GM21526 (cell line): ENCODE measurements at regions not wholly inside any gene's neighbourhood (a gene's known extent, or its start where the extent isn't known, plus 50 kb on each side); places are given as distances from the start of the nearest gene placed in this dataset.

ENCODE experiments used
- ATAC-seq: cut with Tn5 transposase; IDR thresholded peaks from one replicate; pipeline ENCODE4 v1.9.1; 2021; ENCODE audit warnings: moderate library complexity; ENCODE audit not compliant: unreplicated experiment, low FRiP score

DNA sequence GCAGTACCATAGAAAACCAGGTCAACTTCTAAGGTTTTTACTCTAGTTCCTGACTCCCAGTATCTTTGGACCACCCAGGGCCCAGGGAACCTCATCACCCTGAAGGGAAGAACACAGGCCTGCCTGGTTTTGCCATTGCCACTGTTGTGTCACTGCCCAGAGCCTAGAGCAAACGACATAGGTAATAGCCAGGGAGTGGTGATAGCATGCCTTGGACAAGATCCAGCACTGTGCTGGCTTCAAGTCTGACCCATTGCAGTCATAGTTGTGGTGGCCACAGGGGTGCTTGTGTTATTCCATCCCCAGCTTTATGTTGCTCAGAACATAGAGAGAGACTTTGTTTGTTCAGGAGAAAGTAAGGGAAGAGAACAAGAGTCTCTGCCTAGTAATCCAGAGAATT is 2310.2 kb downstream of the LRRC4C start:
- no peak for ATAC-seq

GRCh38 chr11:39145346-39145745 is 2314.1 kb downstream of the LRRC4C start:
- ATAC-seq: no peak

GRCh38 chr11:39144351-39145130 is 2314.9 kb downstream of the LRRC4C start:
- no peak for ATAC-seq

- no peak for ATAC-seq
Observed at GRCh38 chr11:39139581-39139980, 2319.9 kb downstream of the LRRC4C start.

DNA sequence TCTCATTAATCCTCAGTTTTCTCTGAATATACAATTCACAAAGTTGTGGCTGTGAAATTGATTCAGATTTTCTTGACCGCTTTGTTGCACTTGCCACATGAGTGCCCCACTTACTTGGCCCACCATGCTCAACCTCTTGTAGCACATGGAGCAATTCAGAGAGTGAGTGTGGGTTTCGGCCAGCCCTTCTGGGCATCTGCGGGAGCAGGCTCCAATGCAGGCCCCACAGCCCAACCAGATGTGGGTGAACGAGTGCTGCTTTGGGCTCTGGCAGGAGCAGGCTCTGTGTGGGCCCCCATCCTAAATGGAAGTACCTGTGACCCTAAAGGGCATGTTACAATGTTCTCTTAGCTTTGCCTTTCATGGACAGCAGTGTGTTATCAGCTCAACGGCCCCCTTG is 2338.6 kb downstream of the LRRC4C start:
- no peak for ATAC-seq

- no peak for ATAC-seq
Observed at GRCh38 chr11:39113606-39114005, 2345.8 kb downstream of the LRRC4C start.

DNA sequence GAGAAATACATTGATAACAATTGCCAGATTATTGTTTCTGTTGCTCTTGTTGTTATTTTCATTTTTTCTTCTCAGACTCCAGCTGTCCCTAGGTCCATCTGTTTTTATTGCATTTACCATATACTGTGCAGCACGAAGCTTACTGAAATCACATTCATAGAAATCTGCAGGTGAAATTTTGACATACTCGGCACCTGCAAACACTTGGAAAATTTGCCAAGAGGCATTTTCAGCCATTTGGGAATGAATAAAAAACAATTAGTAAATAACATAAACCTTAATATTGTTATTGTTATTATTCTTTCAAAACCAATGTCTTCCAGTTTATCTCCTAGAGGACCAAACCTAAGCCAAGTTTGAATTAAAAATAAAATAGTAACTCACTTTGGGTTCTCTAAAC is 2357.2 kb downstream of the LRRC4C start:
- no peak for ATAC-seq

DNA sequence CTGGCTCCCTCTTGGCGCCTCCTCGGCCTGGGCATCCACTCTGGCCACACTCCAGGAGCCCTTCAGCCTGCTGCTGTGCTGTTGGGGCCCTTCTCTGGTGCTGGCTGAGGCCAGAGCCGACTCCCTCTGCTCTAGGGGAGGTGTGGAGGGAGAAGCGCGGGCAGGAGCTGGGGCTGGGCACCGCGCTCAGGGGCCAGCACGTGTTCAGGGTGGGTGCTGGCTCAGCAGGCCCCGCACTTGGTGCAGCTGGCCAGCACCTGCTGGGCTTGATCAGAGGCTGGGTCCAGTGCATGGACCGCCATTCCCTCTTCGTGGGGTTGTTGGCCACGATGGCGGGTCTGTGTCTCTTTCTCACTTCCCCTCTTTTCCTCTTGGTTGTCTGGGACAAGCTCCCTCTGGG is 2381.0 kb downstream of the LRRC4C start:
- no peak for ATAC-seq

- no peak for ATAC-seq
Observed at GRCh38 chr11:39037611-39038010, 2421.8 kb downstream of the LRRC4C start.

- ATAC-seq: no peak
Observed at GRCh38 chr11:39036021-39036420, 2423.4 kb downstream of the LRRC4C start.

- no peak for ATAC-seq
Observed at GRCh38 chr11:39021539-39021938, 2423.5 kb upstream of the RAG2 start.

- ATAC-seq: no peak
Observed at GRCh38 chr11:39011797-39012196, 2413.8 kb upstream of the RAG2 start.

DNA sequence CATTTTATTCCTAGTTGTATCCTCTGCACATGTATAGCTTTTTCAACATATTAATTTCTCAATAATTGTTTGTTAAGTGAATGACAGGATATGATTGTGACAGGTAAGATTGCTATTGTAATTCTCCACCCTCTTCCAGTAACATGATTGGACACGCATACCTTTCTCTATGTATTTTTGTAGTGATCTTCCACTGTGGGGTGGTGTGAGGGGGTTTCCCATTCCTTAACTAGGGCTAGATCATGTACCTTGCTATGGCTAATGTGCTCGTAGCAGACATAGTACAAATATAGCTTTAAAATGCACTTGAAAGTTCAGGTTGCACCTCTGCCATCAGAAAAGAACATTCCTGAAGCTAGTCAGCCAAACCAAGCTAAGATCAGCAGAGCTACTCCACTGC is 2392.8 kb upstream of the RAG2 start:
- ATAC-seq: no peak

DNA sequence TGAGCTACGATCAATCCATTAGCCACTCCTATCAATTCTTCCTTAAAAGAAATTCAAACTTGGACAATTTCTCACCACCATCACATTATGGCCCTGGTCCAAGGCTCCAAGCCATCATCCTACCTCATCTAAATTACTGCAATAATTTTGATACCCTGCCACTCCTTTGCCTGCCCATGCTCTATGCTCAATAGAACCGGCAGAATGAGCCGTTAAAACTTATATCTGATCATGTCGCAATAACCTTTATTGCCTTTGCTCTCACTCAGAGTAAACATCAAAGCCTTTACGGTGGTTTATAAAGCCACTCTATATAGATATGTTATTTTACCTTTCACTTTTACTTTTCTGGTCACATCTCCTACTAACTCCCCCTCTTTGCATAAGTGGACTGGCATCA is 2392.1 kb upstream of the RAG2 start:
- ATAC-seq: no peak

DNA sequence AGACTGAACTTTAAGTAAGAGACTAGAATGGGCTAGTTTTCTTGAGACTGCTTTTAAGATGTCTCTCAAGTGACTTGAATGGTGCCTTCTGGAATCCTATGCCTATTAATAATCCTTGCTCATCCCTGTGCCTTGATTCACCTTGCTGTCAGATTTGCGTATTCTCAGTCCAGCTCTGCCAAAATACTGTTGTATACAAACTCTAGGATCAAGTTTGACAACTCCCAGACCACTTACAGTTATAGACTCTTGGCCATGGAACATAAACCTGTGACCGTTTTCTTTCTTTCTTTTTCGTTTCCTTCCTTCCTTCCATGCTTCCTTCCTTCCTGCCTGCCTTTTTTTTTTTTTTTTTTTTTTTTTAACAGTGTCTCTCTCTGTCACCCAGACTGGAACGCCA is 2390.9 kb upstream of the RAG2 start:
- ATAC-seq: no peak

DNA sequence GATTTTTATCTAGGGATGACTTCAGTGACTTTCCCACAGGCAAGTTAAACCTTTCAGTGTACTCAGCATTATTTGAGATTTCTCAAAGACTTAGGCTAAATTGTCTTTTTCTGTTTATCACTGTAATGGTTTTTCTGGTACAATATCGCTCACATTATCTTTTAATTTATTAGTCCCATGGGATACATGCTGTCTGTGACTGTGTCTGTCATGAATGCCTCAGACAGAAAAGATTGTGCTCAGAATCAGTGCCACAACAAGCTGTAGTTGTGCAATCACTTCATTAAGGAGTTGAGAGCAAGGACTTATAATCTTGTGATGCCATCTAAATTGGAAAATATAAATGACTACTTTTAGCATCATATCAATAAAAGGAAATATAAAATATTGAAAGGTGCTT is 2374.2 kb upstream of the RAG2 start:
- no peak for ATAC-seq

DNA sequence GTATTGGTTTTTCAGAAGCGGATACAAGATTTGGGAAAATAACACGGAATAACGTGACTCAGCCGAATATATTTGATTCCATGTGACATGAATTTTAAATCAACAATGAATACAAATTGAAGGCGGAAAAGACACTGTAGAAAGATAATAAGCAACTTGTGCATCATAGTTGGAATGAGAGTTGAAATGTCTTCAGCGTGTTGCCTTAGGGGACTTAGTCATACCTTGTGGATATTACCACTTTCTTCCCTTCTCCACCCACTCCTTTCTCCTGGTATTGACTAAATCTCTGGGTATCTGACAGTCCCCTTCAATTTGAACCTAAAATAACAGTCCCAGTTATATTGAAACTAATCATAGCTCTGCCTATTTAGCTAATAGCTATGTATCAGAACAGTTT is 2373.1 kb upstream of the RAG2 start:
- ATAC-seq: no peak

GRCh38 chr11:38968951-38969350 is 2370.9 kb upstream of the RAG2 start:
- no peak for ATAC-seq

DNA sequence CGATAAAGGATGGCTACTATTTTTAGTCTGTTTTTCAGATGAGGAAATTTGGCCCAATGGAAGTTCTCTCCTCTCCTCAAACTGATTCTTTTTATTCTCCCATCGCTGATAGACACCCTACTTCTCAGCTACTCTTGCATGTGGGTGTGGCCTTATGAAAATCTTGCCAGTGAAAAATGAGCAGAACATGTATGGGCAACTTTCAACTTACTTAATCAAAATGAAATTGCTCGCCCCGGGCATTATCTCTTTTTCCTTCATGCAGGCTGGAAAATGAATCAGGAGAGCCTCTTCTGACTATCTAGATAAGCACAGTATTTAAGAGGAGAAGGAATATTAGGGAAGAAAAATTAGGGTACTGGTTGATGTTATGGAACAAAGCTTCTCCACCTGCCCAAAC is 2354.7 kb upstream of the RAG2 start:
- ATAC-seq: no peak

DNA sequence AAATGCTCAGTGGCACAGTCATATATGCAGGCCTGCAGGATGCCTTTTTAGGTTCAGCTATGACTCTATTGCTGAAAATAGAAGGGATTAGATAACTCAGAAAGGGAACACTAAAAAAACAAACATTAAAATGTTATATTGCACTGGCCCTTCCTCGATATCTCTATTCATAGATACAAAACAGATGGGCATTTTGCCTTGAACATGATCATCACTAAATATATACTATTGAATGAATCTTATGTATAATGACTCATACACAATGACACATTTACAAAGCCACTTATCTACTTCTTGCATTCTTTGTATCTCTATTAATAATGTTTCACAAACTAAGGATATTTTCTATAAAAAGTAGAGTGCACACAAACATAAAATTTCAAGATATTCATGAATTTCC is 2352.8 kb upstream of the RAG2 start:
- no peak for ATAC-seq

- ATAC-seq: no peak
Observed at GRCh38 chr11:38948392-38948791, 2350.4 kb upstream of the RAG2 start.

GRCh38 chr11:38937709-38938108 is 2339.7 kb upstream of the RAG2 start:
- no peak for ATAC-seq

GRCh38 chr11:38935941-38936340 is 2337.9 kb upstream of the RAG2 start:
- ATAC-seq: no peak
